HEK293 (cell line): ENCODE measurements at regions not wholly inside any gene's neighbourhood (a gene's known extent, or its start where the extent isn't known, plus 50 kb on each side); places are given as distances from the start of the nearest gene placed in this dataset.

ENCODE experiments used
- CTCF ChIA-PET: fragments of 350-600 bp; formaldehyde crosslinking; extraction: SDS; loops from one replicate; lab custom pipeline; 2021; ENCODE audit warnings: antibody characterized with exemption; lab: Yijun Ruan, JAX
- POLR2A ChIA-PET: fragments of 300-600 bp; formaldehyde crosslinking; extraction: SDS; loops from one replicate; lab custom pipeline; 2020; ENCODE audit warnings: antibody characterized with exemption, inconsistent platforms; lab: Yijun Ruan, JAX
- H3K27ac ChIP-seq: fragments of 200-500 bp; sonication (Bioruptor generic); 2 replicates; pipeline ENCODE4 v1.5.1; 2014; ENCODE audit warnings: low read depth, low read length, control low read depth, inconsistent platforms; ENCODE audit errors: extremely low read depth
- H3K36me3 ChIP-seq, 2 experiments: fragments of 200-500 bp in 1 of 2; sonication (Bioruptor generic) in 1 of 2; 1 replicate in 1 of 2; 2 replicates in 1 of 2; pipeline ENCODE4 v1.5.1; 2014 to 2017; ENCODE audit warnings: inconsistent platforms in 2 of 2, low read length in 2 of 2; ENCODE audit not compliant: control insufficient read depth in 2 of 2, insufficient read depth in 1 of 2
- H3K4me1 ChIP-seq: fragments of 200-500 bp; sonication (Bioruptor generic); 2 replicates; pipeline ENCODE4 v1.5.1; 2014; ENCODE audit warnings: mild to moderate bottlenecking, low read length, inconsistent platforms; ENCODE audit not compliant: control insufficient read depth, insufficient read depth
- H3K4me3 ChIP-seq: 2 replicates; pipeline ENCODE4 v1.5.1; 2011; ENCODE audit warnings: low read depth, mild to moderate bottlenecking, control low read depth, low read length, moderate library complexity
- H3K9me3 ChIP-seq: fragments of 200-500 bp; sonication (Bioruptor generic); 2 replicates; pipeline ENCODE4 v1.5.1; 2014; ENCODE audit warnings: low read depth, low read length, inconsistent platforms; ENCODE audit not compliant: control insufficient read depth, insufficient read depth
- EGR2 ChIP-seq: fragments of 450-650 bp; formaldehyde crosslinking; IDR thresholded peaks from 2 replicates; pipeline ENCODE4 v1.5.1; 2016; ENCODE audit warnings: low read depth, missing biosample characterization, missing genetic modification characterization
- SCRT1 ChIP-seq: fragments of 450-650 bp; formaldehyde crosslinking; IDR thresholded peaks from 2 replicates; pipeline ENCODE4 v1.5.1; 2016; ENCODE audit warnings: missing biosample characterization, missing genetic modification characterization, borderline replicate concordance
- ZBTB21 ChIP-seq: fragments of 450-650 bp; formaldehyde crosslinking; IDR thresholded peaks from 2 replicates; pipeline ENCODE4 v1.5.1; 2017; ENCODE audit warnings: missing biosample characterization, missing genetic modification characterization
- ZBTB44 ChIP-seq: fragments of 450-650 bp; IDR thresholded peaks from 2 replicates; pipeline ENCODE4 v1.5.1; 2018; ENCODE audit warnings: missing biosample characterization, mild to moderate bottlenecking, missing genetic modification characterization
- ZBTB48 ChIP-seq: fragments of 450-650 bp; formaldehyde crosslinking; IDR thresholded peaks from 2 replicates; pipeline ENCODE4 v1.5.1; 2016; ENCODE audit warnings: missing biosample characterization, missing genetic modification characterization
- ZNF138 ChIP-seq: fragments of 450-650 bp; formaldehyde crosslinking; IDR thresholded peaks from 2 replicates; pipeline ENCODE4 v1.5.1; 2016; ENCODE audit warnings: missing biosample characterization, missing genetic modification characterization, borderline replicate concordance
- ZNF174 ChIP-seq: fragments of 450-650 bp; formaldehyde crosslinking; IDR thresholded peaks from 2 replicates; pipeline ENCODE4 v1.5.0; 2017; ENCODE audit warnings: missing biosample characterization, mild to moderate bottlenecking, missing genetic modification characterization
- ZNF19 ChIP-seq: fragments of 450-650 bp; formaldehyde crosslinking; IDR thresholded peaks from 2 replicates; pipeline ENCODE4; 2016; ENCODE audit warnings: missing biosample characterization, missing genetic modification characterization, low read depth
- ZNF23 ChIP-seq: fragments of 450-650 bp; formaldehyde crosslinking; IDR thresholded peaks from 2 replicates; pipeline ENCODE4 v1.5.1; 2016; ENCODE audit warnings: missing biosample characterization, missing genetic modification characterization, borderline replicate concordance
- ZNF311 ChIP-seq: fragments of 450-650 bp; formaldehyde crosslinking; IDR thresholded peaks from 2 replicates; pipeline ENCODE4 v1.5.1; 2017; ENCODE audit warnings: missing biosample characterization, missing genetic modification characterization, borderline replicate concordance
- ZNF510 ChIP-seq: fragments of 450-650 bp; formaldehyde crosslinking; IDR thresholded peaks from 2 replicates; pipeline ENCODE4 v1.5.1; 2018; ENCODE audit warnings: mild to moderate bottlenecking, missing genetic modification characterization, missing biosample characterization; ENCODE audit not compliant: insufficient replicate concordance
- ZNF610 ChIP-seq: fragments of 450-650 bp; formaldehyde crosslinking; IDR thresholded peaks from 2 replicates; pipeline ENCODE4 v1.5.1; 2016; ENCODE audit warnings: missing biosample characterization, missing genetic modification characterization, borderline replicate concordance
- ZNF626 ChIP-seq: fragments of 450-650 bp; sonication (Bioruptor Pico); formaldehyde crosslinking; IDR thresholded peaks from 2 replicates; pipeline ENCODE4 v1.5.1; 2018; ENCODE audit warnings: missing biosample characterization, missing genetic modification characterization, inconsistent platforms
- ZNF658 ChIP-seq: fragments of 450-650 bp; formaldehyde crosslinking; IDR thresholded peaks from 2 replicates; pipeline ENCODE4; 2016; ENCODE audit warnings: missing biosample characterization, missing genetic modification characterization
- ZNF660 ChIP-seq: fragments of 450-650 bp; IDR thresholded peaks from 2 replicates; pipeline ENCODE4 v1.5.1; 2018; ENCODE audit warnings: missing biosample characterization, mild to moderate bottlenecking, missing genetic modification characterization
- ZNF701 ChIP-seq: fragments of 450-650 bp; formaldehyde crosslinking; IDR thresholded peaks from 2 replicates; pipeline ENCODE4 v1.5.1; 2016; ENCODE audit warnings: missing biosample characterization, missing genetic modification characterization
- ZNF704 ChIP-seq: fragments of 450-650 bp; formaldehyde crosslinking; IDR thresholded peaks from 2 replicates; pipeline ENCODE4 v1.5.1; 2016; ENCODE audit warnings: missing biosample characterization, missing genetic modification characterization
- ZNF792 ChIP-seq: fragments of 450-650 bp; formaldehyde crosslinking; IDR thresholded peaks from 2 replicates; pipeline ENCODE4 v1.5.1; 2016; ENCODE audit warnings: missing biosample characterization, missing genetic modification characterization
- TF ChIP-seq, protein P1 (sequence below): fragments of 450-650 bp; formaldehyde crosslinking; IDR thresholded peaks from 2 replicates; pipeline ENCODE4 v1.5.1; 2017; ENCODE audit warnings: missing biosample characterization, missing genetic modification characterization
- TF ChIP-seq, protein P2 (sequence below): fragments of 450-650 bp; formaldehyde crosslinking; IDR thresholded peaks from 2 replicates; pipeline ENCODE4 v1.5.1; 2016; ENCODE audit warnings: missing biosample characterization, missing genetic modification characterization
- TF ChIP-seq, protein P3 (sequence below): fragments of 450-650 bp; formaldehyde crosslinking; IDR thresholded peaks from 2 replicates; pipeline ENCODE4 v1.5.1; 2016; ENCODE audit warnings: missing biosample characterization, missing genetic modification characterization
- TF ChIP-seq, protein P4 (sequence below): sonication (generic); formaldehyde crosslinking; IDR thresholded peaks from 2 replicates; pipeline ENCODE4 v1.8.1; 2022; ENCODE audit warnings: mild to moderate bottlenecking, moderate library complexity, missing genetic modification reagents

- no peaks in the 10 kb centered on the region for H3K4me1 ChIP-seq
- H3K4me3 ChIP-seq: no peak overlapping the region
- CTCF ChIA-PET: no interaction called here
- TF ChIP-seq, protein P1, sequence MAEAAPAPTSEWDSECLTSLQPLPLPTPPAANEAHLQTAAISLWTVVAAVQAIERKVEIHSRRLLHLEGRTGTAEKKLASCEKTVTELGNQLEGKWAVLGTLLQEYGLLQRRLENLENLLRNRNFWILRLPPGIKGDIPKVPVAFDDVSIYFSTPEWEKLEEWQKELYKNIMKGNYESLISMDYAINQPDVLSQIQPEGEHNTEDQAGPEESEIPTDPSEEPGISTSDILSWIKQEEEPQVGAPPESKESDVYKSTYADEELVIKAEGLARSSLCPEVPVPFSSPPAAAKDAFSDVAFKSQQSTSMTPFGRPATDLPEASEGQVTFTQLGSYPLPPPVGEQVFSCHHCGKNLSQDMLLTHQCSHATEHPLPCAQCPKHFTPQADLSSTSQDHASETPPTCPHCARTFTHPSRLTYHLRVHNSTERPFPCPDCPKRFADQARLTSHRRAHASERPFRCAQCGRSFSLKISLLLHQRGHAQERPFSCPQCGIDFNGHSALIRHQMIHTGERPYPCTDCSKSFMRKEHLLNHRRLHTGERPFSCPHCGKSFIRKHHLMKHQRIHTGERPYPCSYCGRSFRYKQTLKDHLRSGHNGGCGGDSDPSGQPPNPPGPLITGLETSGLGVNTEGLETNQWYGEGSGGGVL: no peak
- TF ChIP-seq ZNF792 (no peak), ZNF311 (no peak), ZNF701 (no peak), SCRT1 (tag by site-specific recombination) (0 out of 2 replicates have a peak, but pooled peaks have one; percentile 7)
- TF ChIP-seq, all 188 proteins: peak for 1
- H3K27ac ChIP-seq: no peak overlapping the region
- H3K36me3 ChIP-seq: no peaks in the 10 kb centered on the region
- no peaks in the 10 kb centered on the region for H3K9me3 ChIP-seq
- POLR2A ChIA-PET: no interaction called here
Measured at GRCh38 chr1:81543764-81544163, 257.0 kb upstream of the ADGRL2 start.

DNA sequence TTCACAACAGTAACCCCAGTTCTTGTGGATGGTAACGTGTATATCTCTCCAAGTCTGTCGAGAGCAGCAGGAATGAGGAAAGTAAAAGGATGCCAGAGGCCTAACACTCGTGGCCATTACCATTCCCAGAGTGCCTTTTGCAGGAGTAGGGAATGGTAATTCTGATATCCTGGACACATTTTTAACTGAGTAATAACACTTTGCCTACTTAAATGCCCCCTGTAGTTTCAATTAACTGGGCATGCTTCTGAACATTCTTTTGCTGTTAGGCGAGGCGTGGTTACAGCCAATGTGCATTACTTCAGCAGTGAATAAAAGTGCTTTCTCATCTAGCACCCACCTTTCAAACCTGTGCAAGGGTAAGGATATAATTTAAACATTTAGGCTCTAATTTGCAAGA is 258.5 kb upstream of the ADGRL2 start:
- Histone ChIP-seq H3K4me3 (no peak overlapping the region), H3K27ac (no peak overlapping the region), H3K36me3 (no peaks in the 10 kb centered on the region), H3K4me1 (no peaks in the 10 kb centered on the region), H3K9me3 (no peaks in the 10 kb centered on the region)
- POLR2A ChIA-PET: no interaction called here
- no peak for TF ChIP-seq ZNF138 (tag by site-specific recombination)
- no peak for TF ChIP-seq ZBTB44 (tag by site-specific recombination)
- TF ChIP-seq ZNF510 (tag by site-specific recombination): peak; percentile 16
- CTCF ChIA-PET: interaction anchor here (0.7 kb wide), 1 partner anchor 869 kb away, joined by 3 read pairs; no protein-coding TSS in a partner anchor

DNA sequence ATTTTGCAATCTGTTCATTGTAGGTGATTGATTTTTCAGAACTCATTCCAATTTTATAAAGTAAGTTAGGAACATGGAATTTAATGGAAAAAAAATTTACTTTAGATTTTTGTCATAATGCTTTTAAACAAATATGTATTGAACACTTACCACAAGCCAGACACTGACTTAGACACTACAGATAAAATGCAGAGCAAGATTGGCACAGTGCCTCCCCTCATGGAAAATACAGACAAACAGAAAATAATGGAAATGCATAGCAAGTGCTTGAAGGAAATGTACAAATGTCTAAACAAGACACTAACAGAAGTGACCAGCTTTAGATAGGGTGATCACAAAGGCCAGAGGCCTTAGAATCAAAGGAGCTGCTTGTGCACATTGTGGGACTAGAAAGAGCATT is 260.5 kb upstream of the ADGRL2 start:
- Histone ChIP-seq H3K36me3 (no peaks in the 10 kb centered on the region), H3K9me3 (no peaks in the 10 kb centered on the region), H3K27ac (no peak overlapping the region), H3K4me3 (no peak overlapping the region), H3K4me1 (no peaks in the 10 kb centered on the region)
- ChIA-PET POLR2A (no interaction called here), CTCF (interaction anchor here (1.2 to 1.7 kb wide), 2 partner anchors 9 to 10 kb away, joined by 4 to 7 read pairs; no protein-coding TSS in a partner anchor)
- no peak for TF ChIP-seq ZNF174 (tag by site-specific recombination)
- no peak for TF ChIP-seq ZNF23 (tag by site-specific recombination)
- no peak for TF ChIP-seq ZNF610 (tag by site-specific recombination)
- TF ChIP-seq ZNF660: no peak
- no peak for TF ChIP-seq ZNF19 (tag by site-specific recombination)
- no peak for TF ChIP-seq ZNF626 (tag by site-specific recombination)
- TF ChIP-seq, protein P2, sequence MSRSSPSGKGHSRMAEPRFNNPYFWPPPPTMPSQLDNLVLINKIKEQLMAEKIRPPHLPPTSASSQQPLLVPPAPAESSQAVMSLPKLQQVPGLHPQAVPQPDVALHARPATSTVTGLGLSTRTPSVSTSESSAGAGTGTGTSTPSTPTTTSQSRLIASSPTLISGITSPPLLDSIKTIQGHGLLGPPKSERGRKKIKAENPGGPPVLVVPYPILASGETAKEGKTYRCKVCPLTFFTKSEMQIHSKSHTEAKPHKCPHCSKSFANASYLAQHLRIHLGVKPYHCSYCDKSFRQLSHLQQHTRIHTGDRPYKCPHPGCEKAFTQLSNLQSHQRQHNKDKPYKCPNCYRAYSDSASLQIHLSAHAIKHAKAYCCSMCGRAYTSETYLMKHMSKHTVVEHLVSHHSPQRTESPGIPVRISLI: no peak
- TF ChIP-seq, protein P3, sequence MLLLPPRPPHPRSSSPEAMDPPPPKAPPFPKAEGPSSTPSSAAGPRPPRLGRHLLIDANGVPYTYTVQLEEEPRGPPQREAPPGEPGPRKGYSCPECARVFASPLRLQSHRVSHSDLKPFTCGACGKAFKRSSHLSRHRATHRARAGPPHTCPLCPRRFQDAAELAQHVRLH (tag by site-specific recombination): no peak
- TF ChIP-seq, protein P4, sequence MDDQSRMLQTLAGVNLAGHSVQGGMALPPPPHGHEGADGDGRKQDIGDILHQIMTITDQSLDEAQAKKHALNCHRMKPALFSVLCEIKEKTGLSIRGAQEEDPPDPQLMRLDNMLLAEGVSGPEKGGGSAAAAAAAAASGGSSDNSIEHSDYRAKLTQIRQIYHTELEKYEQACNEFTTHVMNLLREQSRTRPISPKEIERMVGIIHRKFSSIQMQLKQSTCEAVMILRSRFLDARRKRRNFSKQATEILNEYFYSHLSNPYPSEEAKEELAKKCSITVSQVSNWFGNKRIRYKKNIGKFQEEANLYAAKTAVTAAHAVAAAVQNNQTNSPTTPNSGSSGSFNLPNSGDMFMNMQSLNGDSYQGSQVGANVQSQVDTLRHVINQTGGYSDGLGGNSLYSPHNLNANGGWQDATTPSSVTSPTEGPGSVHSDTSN (CRISPR knock-in tag): no peak
- no peak for TF ChIP-seq ZBTB48 (tag by site-specific recombination)
- no peak for TF ChIP-seq EGR2 (tag by site-specific recombination)
- TF ChIP-seq ZNF510 (tag by site-specific recombination): no peak
- TF ChIP-seq, protein P1: no peak
- TF ChIP-seq ZNF658 (tag by site-specific recombination): no peak
- TF ChIP-seq ZBTB21 (tag by site-specific recombination): no peak
- TF ChIP-seq ZNF704: no peak
